ENCODE measurements at regions not wholly inside any gene's neighbourhood (a gene's known extent, or its start where the extent isn't known, plus 50 kb on each side); places are given as distances from the start of the nearest gene placed in this dataset.

- DNase-seq: no peak
Observed at GRCh38 chr6:148217051-148217450, 125.6 kb upstream of the SASH1 start.

DNA sequence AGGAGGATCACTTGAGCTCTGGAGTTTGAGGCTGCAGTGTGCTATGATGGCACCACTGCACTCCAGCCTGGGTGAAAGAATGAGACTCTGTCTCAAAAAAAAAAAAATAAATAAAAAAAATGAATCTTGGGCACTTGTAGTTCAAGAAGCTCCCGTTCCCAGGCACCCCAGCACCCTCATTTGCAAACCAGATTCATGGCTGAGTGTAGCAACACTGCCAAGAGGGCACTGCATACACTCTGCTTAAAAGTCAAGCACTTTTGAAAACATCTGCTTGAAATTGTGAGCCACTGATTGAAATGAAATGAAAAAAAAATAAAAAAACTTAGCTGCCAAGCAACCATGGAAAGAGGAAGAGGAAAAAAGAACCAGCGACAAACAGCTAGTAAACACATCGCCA, 124.7 kb upstream of the SASH1 start:
- DNase-seq: no peak

DNA sequence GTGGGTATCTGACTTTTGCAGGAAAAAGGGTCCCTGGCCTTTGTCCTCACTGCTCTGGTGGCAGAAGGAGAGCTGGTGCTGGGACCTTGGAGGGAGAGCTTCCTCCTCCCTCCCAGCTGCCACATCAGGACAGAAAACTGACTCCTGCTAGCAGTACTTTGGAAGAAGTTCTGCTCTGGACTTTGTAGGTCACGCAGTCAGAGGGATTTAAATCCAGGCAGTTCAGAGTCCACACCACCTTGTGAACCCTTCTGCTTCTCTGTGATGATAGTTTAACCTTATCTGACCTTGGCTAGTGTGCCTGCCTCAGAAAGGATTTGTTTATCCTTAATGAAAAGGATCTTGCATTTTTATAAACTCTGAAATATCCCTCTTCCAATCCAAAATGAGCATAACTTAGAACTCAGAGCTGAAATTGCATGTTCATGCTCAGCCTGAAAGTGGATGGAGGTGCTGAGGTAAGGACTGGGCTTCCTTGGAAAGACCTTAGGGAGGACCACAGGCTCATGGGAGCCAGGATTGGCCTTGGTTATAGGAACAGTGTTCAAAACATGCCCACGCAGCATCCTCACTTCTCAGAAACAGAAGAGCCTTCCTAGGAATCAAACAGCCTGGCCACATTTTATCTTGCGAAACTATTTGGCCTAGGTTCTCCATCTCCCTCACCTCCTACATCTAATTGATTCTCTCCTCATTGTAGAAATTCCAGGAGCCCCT, 123.9 kb upstream of the SASH1 start:
- no peak for DNase-seq

DNA sequence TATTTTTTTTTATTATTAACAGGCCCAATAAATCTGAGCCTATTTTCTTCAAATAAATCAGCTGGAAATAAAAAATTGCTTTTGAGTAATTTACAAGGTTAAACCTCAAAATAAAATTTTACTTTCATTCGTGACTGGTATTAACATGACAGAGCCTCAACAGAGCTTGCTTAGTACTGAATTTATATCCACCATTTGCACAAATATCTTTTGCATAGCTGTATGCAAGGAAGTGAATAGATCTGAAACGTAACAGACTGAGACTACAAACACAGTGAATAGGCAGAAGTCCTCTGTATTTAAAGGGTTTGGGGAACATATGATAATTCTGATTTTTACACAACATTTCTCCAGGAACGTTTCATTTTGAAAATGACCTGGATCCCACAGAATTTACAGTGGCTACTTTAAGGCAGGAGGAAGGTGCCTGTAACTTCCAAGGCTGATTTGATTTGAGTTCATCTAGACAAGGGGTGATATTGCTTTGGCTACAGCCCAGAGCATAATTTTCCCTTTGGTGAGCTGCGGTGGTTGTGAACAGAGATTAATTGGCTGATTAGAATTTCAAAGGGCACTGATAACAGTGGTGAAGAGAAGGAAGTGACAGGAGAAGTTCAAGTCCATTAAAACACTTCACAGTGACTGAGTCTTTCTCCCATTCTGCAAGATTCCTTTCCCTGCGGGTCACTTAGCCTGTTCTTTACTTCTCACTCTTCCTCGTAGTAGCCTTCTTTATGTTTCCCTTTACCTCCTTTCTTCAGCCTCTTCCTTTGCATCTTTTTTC, 121.2 kb upstream of the SASH1 start:
- no peak for DNase-seq

- DNase-seq: no peak
Observed at GRCh38 chr6:148222376-148222775, 120.3 kb upstream of the SASH1 start.

- DNase-seq: no peak
Observed at GRCh38 chr6:148222846-148223245, 119.8 kb upstream of the SASH1 start.

GRCh38 chr6:148223424-148223842, 119.2 kb upstream of the SASH1 start:
- no peak for DNase-seq

DNA sequence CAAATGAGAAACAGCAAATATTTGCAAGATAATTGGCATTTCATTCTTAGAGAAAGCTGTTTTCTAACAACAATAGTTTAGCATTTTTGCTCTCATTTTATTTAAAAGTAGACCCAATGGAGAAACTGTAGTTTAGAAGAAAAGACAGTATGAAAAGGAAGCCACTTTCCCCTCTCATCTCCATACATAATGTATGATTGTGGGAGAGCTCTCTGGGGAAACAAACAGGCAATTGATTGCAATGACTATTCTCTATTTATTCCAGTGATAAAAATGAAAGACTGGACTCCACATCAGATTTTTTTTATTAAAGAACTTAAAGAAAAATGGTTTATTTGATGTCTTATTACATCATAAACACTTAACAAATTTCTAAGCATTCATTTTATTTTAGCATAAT, 116.8 kb upstream of the SASH1 start:
- DNase-seq: no peak

GRCh38 chr6:148226284-148226683, 116.4 kb upstream of the SASH1 start:
- no peak for DNase-seq

DNA sequence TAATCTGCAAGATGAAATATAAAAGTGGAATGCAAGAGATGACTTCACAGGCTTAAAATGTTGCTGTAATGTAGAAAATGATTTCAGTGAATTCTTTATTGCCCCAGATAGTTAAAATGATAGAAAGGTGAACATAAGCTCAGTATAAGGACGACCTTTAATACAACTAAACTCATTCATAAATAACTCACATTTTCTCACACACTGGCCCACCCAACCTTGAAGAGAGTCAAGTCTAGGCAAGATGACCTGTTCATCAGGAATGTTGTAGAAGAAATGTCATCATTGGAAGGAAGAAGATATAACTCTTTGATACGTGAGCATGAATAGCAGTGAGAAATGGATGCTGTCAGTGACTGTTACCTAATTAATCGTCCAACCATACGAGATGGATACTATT, 111.1 kb upstream of the SASH1 start:
- no peak for DNase-seq

GRCh38 chr6:148235446-148235845, 107.2 kb upstream of the SASH1 start:
- no peak for DNase-seq

DNA sequence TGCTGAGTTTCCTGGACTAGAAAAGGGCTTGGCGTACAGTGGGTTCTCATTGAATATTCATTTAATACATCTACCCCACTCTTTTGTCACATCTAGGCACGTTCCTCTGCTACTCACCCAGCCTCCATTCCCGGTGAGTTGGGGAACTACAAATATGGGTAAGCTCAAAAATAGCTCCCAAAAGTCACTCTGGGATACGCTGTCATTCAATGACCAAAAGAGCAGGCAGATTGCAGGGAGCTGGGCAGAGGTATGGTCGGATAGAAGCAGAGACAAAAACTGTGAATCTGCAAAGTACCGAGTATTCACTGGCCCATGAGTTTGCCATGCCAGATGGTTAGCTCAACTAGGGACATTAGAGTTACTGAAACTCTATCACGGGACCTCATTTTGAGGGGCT, 103.9 kb upstream of the SASH1 start:
- DNase-seq: no peak

GRCh38 chr6:148239215-148239614, 103.4 kb upstream of the SASH1 start:
- DNase-seq: no peak

- no peak for DNase-seq
Observed at GRCh38 chr6:148239801-148240460, 102.7 kb upstream of the SASH1 start.

- DNase-seq: no peak
Observed at GRCh38 chr6:148240461-148240840, 102.2 kb upstream of the SASH1 start.

- no peak for DNase-seq
Observed at GRCh38 chr6:148240861-148241477, 101.7 kb upstream of the SASH1 start.

- DNase-seq: no peak
Observed at GRCh38 chr6:148242180-148242579, 100.5 kb upstream of the SASH1 start.

- no peak for DNase-seq
Observed at GRCh38 chr6:148244217-148244935, 98.3 kb upstream of the SASH1 start.

DNA sequence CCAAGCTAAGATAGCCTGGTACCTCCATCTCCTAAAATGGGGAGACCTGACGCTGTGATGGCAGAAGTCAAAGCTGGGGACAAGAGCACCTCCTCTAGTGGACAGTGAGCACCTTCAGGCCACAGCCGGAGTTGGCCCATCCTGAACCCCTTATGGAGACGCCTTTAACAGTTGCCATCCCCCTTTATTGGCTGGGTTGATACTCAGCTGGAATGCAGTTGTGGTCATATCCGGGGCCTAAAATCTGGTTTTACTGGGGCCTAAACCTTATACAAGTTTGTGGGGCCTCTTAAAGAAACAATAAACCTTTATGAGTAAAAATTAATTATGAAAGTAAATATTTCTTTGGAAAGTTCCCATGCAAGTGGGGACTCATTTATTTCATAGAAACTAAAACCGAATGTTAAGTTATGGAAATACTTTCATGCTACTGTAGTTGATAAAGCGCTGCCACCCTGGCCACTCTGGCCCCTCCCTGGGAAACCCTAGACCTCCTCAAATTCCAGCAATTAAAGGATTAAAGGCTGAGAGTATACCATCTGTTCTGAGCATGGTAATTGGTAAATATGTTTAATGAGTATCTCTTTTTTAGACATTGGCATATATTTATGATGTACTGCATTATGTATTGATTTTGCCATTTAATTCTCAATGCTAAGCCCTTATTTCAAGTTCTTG, 95.1 kb upstream of the SASH1 start:
- no peak for DNase-seq

DNA sequence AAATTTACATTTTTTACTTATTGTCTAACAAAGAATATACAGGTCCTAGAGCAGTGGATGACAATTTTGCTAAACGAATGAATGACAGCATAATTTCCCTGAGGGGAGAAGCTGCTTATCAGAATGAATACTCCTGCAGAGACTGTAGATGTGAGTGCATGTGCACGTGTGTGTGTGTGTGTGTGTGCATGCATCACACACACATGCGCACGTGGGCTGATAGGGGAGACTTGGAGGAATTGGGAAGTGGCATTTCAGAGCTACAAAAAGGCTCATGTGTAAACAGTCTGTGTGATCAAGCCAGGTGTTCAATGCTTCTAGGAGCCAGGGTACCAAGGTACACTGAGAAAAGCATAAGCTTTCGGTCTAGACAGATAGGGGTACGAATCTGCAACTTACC, 93.5 kb upstream of the SASH1 start:
- no peak for DNase-seq

GRCh38 chr6:148249679-148250375, 92.8 kb upstream of the SASH1 start:
- no peak for DNase-seq

Measured in occipital lobe (tissue), 1 donor.